ENCODE measurements at regions not wholly inside any gene's neighbourhood (a gene's known extent, or its start where the extent isn't known, plus 50 kb on each side); places are given as distances from the start of the nearest gene placed in this dataset.
"Not testable (repeated sequence)": the region's sequence is repeated elsewhere in the genome, so short reads cannot be mapped to it uniquely, and the experiment has no call there.

DNA sequence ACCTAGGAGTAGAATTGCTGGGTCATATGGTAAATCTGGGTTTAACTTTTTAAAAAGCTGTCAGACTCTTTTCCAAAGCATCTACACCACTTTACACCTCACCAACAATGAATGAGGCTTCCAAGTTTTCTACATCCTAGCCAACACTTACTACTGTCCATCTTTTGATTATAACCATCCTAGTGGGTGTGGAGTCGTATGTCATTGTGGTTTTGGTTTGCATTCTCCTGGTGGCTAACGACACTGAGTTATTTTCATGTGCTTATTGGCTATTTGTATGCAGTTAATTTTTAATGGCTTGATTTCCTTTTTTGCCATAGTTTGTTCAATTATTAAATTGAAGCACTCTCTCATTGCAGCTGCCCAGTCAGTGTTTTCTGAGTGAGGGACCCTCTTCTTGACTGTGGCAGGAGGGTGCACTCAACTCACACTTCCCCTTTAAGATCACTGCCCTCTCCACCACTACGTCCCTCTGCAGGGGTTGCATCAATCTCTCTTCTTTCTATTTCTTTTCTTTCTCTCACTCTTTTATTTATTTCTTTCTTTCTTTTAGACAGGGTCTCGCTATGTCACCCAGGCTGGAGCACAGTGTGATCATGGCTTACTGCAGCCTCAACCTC, 182.3 kb downstream of the C9orf152 start:
- no peaks in the 10 kb centered on the region for H3K27me3 Mint-ChIP-seq
- ATAC-seq: no peak
- H3K36me3 Mint-ChIP-seq (ENCODE audit: low read depth): no peaks in the 10 kb centered on the region
- peaks cover 25% of the 10 kb centered on the region for H3K4me1 Mint-ChIP-seq
- POLR2A ChIA-PET: no interaction called here
- intact Hi-C loops (cut with DNase I, micrococcal nuclease): no loop called here
- DNase-seq: no peak
- no peaks in the 10 kb centered on the region for H3K9me3 Mint-ChIP-seq (ENCODE audit: low read depth)
- no peak overlapping the region for H3K27ac Mint-ChIP-seq
- no peak overlapping the region for H3K4me3 Mint-ChIP-seq
- CTCF ChIA-PET: no interaction called here

DNA sequence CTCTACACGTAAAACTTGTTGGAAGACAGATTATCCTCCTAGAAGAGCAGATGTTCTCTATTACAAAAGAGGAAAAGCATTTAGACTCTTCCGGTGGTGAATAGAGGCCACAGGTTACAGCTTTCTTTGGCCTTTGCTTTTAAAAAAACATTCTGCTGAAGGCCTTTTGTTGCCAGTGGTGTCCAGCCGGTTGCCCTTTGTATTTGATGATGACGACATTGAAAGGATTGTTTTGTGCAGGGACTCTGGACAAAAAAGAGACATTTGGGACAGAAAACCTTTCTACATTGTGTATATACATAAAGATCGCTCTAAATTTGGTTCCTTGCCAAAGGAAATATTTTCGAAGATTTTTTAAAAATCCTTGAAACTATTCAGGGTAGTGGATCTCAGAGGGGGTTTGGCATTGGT, 180.3 kb downstream of the C9orf152 start:
- DNase-seq (no peak), ATAC-seq (no peak)
- ChIA-PET CTCF (interaction anchor here (1.1 to 2.1 kb wide), 2 partner anchors 12 to 140 kb away, joined by 3 to 8 read pairs; no protein-coding TSS in a partner anchor), POLR2A (no interaction called here)
- Mint-ChIP-seq H3K9me3 (ENCODE audit: low read depth) (no peaks in the 10 kb centered on the region), H3K27me3 (no peaks in the 10 kb centered on the region), H3K27ac (no peak overlapping the region), H3K4me1 (peaks cover 21% of the 10 kb centered on the region), H3K4me3 (no peak overlapping the region), H3K36me3 (ENCODE audit: low read depth) (no peaks in the 10 kb centered on the region)
- intact Hi-C loops (cut with DNase I, micrococcal nuclease): no loop called here

- no peak overlapping the region for H3K4me3 Mint-ChIP-seq
- H3K9me3 Mint-ChIP-seq (ENCODE audit: low read depth): no peaks in the 10 kb centered on the region
- POLR2A ChIA-PET: no interaction called here
- no peak overlapping the region for H3K27ac Mint-ChIP-seq
- CTCF ChIA-PET: interaction anchor here (0.6 to 2.1 kb wide), 6 partner anchors 12 to 141 kb away, joined by 3 to 8 read pairs (median 3); no protein-coding TSS in a partner anchor
- no peaks in the 10 kb centered on the region for H3K36me3 Mint-ChIP-seq (ENCODE audit: low read depth)
- intact Hi-C loops (cut with DNase I, micrococcal nuclease): no loop called here
- DNase-seq (no peak), ATAC-seq (no peak)
- H3K27me3 Mint-ChIP-seq: no peaks in the 10 kb centered on the region
- peaks cover 21% of the 10 kb centered on the region for H3K4me1 Mint-ChIP-seq
Measured at GRCh38 chr9:110028271-110028670, 179.7 kb downstream of the C9orf152 start.

- H3K9me3 Mint-ChIP-seq (ENCODE audit: low read depth): no peaks in the 10 kb centered on the region
- peaks cover 21% of the 10 kb centered on the region for H3K4me1 Mint-ChIP-seq
- intact Hi-C loops (cut with DNase I, micrococcal nuclease): no loop called here
- no peaks in the 10 kb centered on the region for H3K27me3 Mint-ChIP-seq
- H3K4me3 Mint-ChIP-seq: no peak overlapping the region
- ChIA-PET CTCF (interaction anchor here (0.6 to 2.1 kb wide), 8 partner anchors 9 to 141 kb away, joined by 3 to 8 read pairs (median 3); no protein-coding TSS in a partner anchor), POLR2A (no interaction called here)
- DNase-seq (no peak), ATAC-seq (no peak)
- no peak overlapping the region for H3K27ac Mint-ChIP-seq
- no peaks in the 10 kb centered on the region for H3K36me3 Mint-ChIP-seq (ENCODE audit: low read depth)
Measured at GRCh38 chr9:110028676-110029075, 179.3 kb downstream of the C9orf152 start.

DNA sequence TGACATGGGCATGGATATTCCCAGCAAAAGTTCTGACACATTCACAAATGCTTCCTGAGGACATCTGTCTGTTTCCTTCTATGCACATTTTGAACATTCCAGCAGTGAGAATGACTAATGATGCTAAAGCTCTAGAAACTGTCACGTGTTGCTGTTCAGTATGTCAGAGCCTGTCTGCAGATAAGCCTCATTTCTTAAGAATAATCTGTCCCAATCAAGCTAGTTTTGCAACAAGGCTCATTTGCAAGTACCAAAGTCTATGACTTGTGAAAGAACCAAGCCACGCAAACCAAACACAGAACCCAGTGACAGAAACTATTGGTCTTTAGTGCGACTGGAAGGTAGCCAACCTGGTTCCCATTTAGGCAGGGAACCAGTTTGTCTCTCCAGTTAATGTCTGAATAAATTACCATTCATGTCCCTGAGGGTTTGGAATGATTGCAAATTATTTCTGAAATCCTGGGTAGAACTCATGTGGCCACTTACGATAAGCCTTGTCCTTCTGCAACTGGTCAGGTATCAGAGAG, 178.5 kb downstream of the C9orf152 start:
- intact Hi-C loops (cut with DNase I, micrococcal nuclease): no loop called here
- CTCF ChIA-PET: interaction anchor here (1.0 to 2.1 kb wide), 3 partner anchors 9 to 142 kb away, joined by 3 to 8 read pairs (median 3); no protein-coding TSS in a partner anchor

GRCh38 chr9:110029956-110030480, 177.9 kb downstream of the C9orf152 start:
- H3K36me3 Mint-ChIP-seq (ENCODE audit: low read depth): no peaks in the 10 kb centered on the region
- H3K4me1 Mint-ChIP-seq: peaks cover 21% of the 10 kb centered on the region
- no peaks in the 10 kb centered on the region for H3K9me3 Mint-ChIP-seq (ENCODE audit: low read depth)
- H3K27ac Mint-ChIP-seq: peak overlapping the region; percentile 20
- ChIA-PET POLR2A (no interaction called here), CTCF (interaction anchor here (1.3 kb wide), 1 partner anchor 8 kb away, joined by 3 read pairs; no protein-coding TSS in a partner anchor)
- no peak for ATAC-seq
- H3K27me3 Mint-ChIP-seq: no peaks in the 10 kb centered on the region
- H3K4me3 Mint-ChIP-seq: no peak overlapping the region
- DNase-seq: no peak
- intact Hi-C loops (cut with DNase I, micrococcal nuclease): no loop called here

More for the DNA sequence above, 178.5 kb downstream of the C9orf152 start:
- peaks cover 21% of the 10 kb centered on the region for H3K4me1 Mint-ChIP-seq
- DNase-seq (no peak), ATAC-seq (no peak)
- no peaks in the 10 kb centered on the region for H3K36me3 Mint-ChIP-seq (ENCODE audit: low read depth)
- POLR2A ChIA-PET: no interaction called here
- no peak overlapping the region for H3K4me3 Mint-ChIP-seq
- no peak overlapping the region for H3K27ac Mint-ChIP-seq
- no peaks in the 10 kb centered on the region for H3K27me3 Mint-ChIP-seq
- no peaks in the 10 kb centered on the region for H3K9me3 Mint-ChIP-seq (ENCODE audit: low read depth)

GRCh38 chr9:110030632-110031031, 177.3 kb downstream of the C9orf152 start:
- ATAC-seq (no peak), DNase-seq (peak; percentile 33)
- Mint-ChIP-seq H3K4me3 (no peak overlapping the region), H3K36me3 (ENCODE audit: low read depth) (no peaks in the 10 kb centered on the region), H3K4me1 (peaks cover 21% of the 10 kb centered on the region), H3K9me3 (ENCODE audit: low read depth) (no peaks in the 10 kb centered on the region), H3K27me3 (no peaks in the 10 kb centered on the region), H3K27ac (no peak overlapping the region)
- ChIA-PET POLR2A (interaction anchor here (1.0 kb wide), 1 partner anchor 96 kb away, joined by 4 read pairs; no protein-coding TSS in a partner anchor), CTCF (interaction anchor here (0.7 kb wide), 1 partner anchor 11 kb away, joined by 4 read pairs; no protein-coding TSS in a partner anchor)
- intact Hi-C loops (cut with DNase I, micrococcal nuclease): no loop called here

- Mint-ChIP-seq H3K4me3 (no peak overlapping the region), H3K36me3 (ENCODE audit: low read depth) (no peaks in the 10 kb centered on the region), H3K27me3 (no peaks in the 10 kb centered on the region), H3K27ac (no peak overlapping the region), H3K9me3 (ENCODE audit: low read depth) (no peaks in the 10 kb centered on the region), H3K4me1 (peaks cover 21% of the 10 kb centered on the region)
- ATAC-seq (no peak), DNase-seq (no peak)
- intact Hi-C loops (cut with DNase I, micrococcal nuclease): no loop called here
- ChIA-PET CTCF (interaction anchor here (0.8 kb wide), 1 partner anchor 140 kb away, joined by 3 read pairs; no protein-coding TSS in a partner anchor), POLR2A (interaction anchor here (1.0 kb wide), 1 partner anchor 97 kb away, joined by 4 read pairs; no protein-coding TSS in a partner anchor)
Measured at GRCh38 chr9:110031511-110032173, 176.3 kb downstream of the C9orf152 start.

GRCh38 chr9:110032532-110032931, 175.4 kb downstream of the C9orf152 start:
- POLR2A ChIA-PET: not testable (repeated sequence)

DNA sequence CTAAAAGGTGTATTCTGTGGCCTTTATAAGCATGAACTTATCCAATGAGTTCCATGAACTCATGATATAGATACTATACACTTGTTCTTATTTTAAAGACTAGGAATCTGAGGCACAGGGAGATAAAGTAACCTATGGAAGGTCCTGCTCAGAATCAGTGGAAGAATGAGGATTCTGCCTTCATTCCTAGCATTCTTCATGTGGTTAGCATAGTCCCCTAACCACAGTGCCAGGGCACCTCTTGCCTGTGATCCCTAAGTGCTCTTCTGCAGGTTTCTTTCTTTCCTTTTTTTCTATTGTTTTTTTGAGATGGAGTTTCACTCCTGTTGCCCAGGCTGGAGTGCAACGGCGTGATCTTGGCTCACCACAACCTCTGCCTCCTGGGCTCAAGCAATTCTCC, 174.1 kb downstream of the C9orf152 start:
- Mint-ChIP-seq H3K9me3 (ENCODE audit: low read depth) (no peaks in the 10 kb centered on the region), H3K27ac (no peak overlapping the region), H3K36me3 (ENCODE audit: low read depth) (no peaks in the 10 kb centered on the region), H3K4me1 (peaks cover 21% of the 10 kb centered on the region), H3K4me3 (no peak overlapping the region), H3K27me3 (no peaks in the 10 kb centered on the region)
- ChIA-PET POLR2A (interaction anchor here (0.6 kb wide), 1 partner anchor 209 kb away, joined by 3 read pairs; no protein-coding TSS in a partner anchor), CTCF (no interaction called here)
- intact Hi-C loops (cut with DNase I, micrococcal nuclease): no loop called here
- DNase-seq: no peak
- ATAC-seq: no peak

More at GRCh38 chr9:110032532-110032931, 175.4 kb downstream of the C9orf152 start:
- H3K4me3 Mint-ChIP-seq; intact Hi-C loops (cut with DNase I, micrococcal nuclease); H3K9me3 Mint-ChIP-seq (ENCODE audit: low read depth); H3K27me3 Mint-ChIP-seq; CTCF ChIA-PET; H3K36me3 Mint-ChIP-seq (ENCODE audit: low read depth); ATAC-seq; DNase-seq; H3K27ac Mint-ChIP-seq: not testable (repeated sequence)
- H3K4me1 Mint-ChIP-seq: peaks cover 21% of the 10 kb centered on the region

DNA sequence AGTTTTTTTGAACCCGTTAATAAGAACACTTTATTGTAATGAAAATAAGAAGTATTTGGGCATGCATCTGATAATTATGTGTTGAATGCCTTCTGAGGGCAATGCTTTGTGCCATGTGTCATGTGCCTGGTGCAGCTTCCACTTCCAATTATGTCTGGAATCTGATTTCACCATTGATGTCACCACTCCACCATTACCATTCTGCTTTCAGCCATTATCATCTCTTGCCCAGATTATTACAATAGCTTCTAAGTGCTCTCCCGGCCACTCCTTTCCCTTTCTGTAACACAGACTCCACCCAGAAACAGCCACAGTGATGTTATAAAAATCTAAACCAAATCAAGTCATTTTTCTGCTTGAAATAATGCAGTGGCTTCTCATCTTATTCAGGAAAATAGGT, 171.7 kb downstream of the C9orf152 start:
- intact Hi-C loops (cut with DNase I, micrococcal nuclease): no loop called here
- no peaks in the 10 kb centered on the region for H3K36me3 Mint-ChIP-seq (ENCODE audit: low read depth)
- POLR2A ChIA-PET: no interaction called here
- no peaks in the 10 kb centered on the region for H3K27me3 Mint-ChIP-seq
- H3K9me3 Mint-ChIP-seq (ENCODE audit: low read depth): no peaks in the 10 kb centered on the region
- CTCF ChIA-PET: no interaction called here
- ATAC-seq (no peak), DNase-seq (no peak)
- peaks cover 5% of the 10 kb centered on the region for H3K4me1 Mint-ChIP-seq
- no peak overlapping the region for H3K4me3 Mint-ChIP-seq
- H3K27ac Mint-ChIP-seq: no peak overlapping the region

Data from activated CD4-positive, alpha-beta T cell treated with anti-CD3 and anti-CD28 coated beads for 36 hours (primary cell).